IMR-90 (cell line): ENCODE measurements at regions not wholly inside any gene's neighbourhood (a gene's known extent, or its start where the extent isn't known, plus 50 kb on each side); places are given as distances from the start of the nearest gene placed in this dataset.

Experiments used
- ATAC-seq: fragments of 200-7000 bp; cut with Tn5 transposase; 2 replicates; pipeline ENCODE4 v1.9.1; 2020; ENCODE audit warnings: low read depth, mild to moderate bottlenecking, moderate library complexity
- BruUV-seq: library from RNA; stranded (reverse); fragments of 400-500 nt; replicated peaks from 2 replicates; lab custom pipeline; 2021; lab: Mats Ljungman, UMichigan
- CTCF ChIA-PET: fragments of 300-600 bp; formaldehyde crosslinking; extraction: SDS; loops from one replicate; lab custom pipeline; 2021; ENCODE audit warnings: antibody characterized with exemption; lab: Yijun Ruan, JAX
- POLR2A ChIA-PET: fragments of 300-600 bp; sonication (Branson Sonifier 250); formaldehyde crosslinking; loops from one replicate; lab custom pipeline; 2022; ENCODE audit warnings: antibody characterized with exemption; ENCODE audit not compliant: unreplicated experiment; lab: Charles Lee
- DNase-seq: peaks from one replicate; pipeline ENCODE4 v3.0.0; 2013
- H2AFZ ChIP-seq: replicated peaks from 2 replicates; pipeline ENCODE3; 2013; ENCODE audit warnings: low read length, mild to moderate bottlenecking; ENCODE audit not compliant: poor library complexity
- H2AK5ac ChIP-seq: 2 replicates; pipeline ENCODE4 v1.6.1; 2013; ENCODE audit warnings: low read depth, low read length, inconsistent platforms
- H2AK9ac ChIP-seq: replicated peaks from 2 replicates; pipeline ENCODE3; 2013; ENCODE audit warnings: mild to moderate bottlenecking, low read depth, low read length, moderate library complexity; ENCODE audit not compliant: poor library complexity
- H2BK120ac ChIP-seq: 2 replicates; pipeline ENCODE4 v1.6.1; 2013; ENCODE audit warnings: low read depth, low read length, inconsistent platforms
- H2BK15ac ChIP-seq: 3 replicates; pipeline ENCODE4 v1.6.1; 2013; ENCODE audit warnings: low read depth, low read length, inconsistent platforms
- H2BK20ac ChIP-seq: 2 replicates; pipeline ENCODE4 v1.6.1; 2013; ENCODE audit warnings: low read depth, mild to moderate bottlenecking, inconsistent platforms, low read length, moderate library complexity
- H2BK5ac ChIP-seq: 2 replicates; pipeline ENCODE4 v1.6.1; 2013; ENCODE audit warnings: mild to moderate bottlenecking, low read depth, low read length, inconsistent platforms; ENCODE audit not compliant: poor library complexity, severe bottlenecking
- H3K14ac ChIP-seq: replicated peaks from 2 replicates; pipeline ENCODE4 v1.6.1; 2013; ENCODE audit warnings: low read depth, low read length, inconsistent platforms
- H3K18ac ChIP-seq: 2 replicates; pipeline ENCODE4 v1.6.1; 2013; ENCODE audit warnings: low read depth, low read length, control low read depth
- H3K23ac ChIP-seq: 2 replicates; pipeline ENCODE4 v1.6.1; 2013; ENCODE audit warnings: low read depth, low read length, inconsistent platforms
- H3K27ac ChIP-seq: 2 replicates; pipeline ENCODE4 v1.5.1; 2013; ENCODE audit warnings: mild to moderate bottlenecking, control low read depth, low read length; ENCODE audit not compliant: insufficient read depth
- H3K27me3 ChIP-seq: 2 replicates; pipeline ENCODE4 v1.6.1; 2013; ENCODE audit warnings: low read length; ENCODE audit not compliant: control insufficient read depth, insufficient read depth
- H3K36me3 ChIP-seq: 2 replicates; pipeline ENCODE4 v1.6.1; 2013; ENCODE audit warnings: low read length, mixed read lengths; ENCODE audit not compliant: control insufficient read depth, insufficient read depth
- H3K4ac ChIP-seq: 2 replicates; pipeline ENCODE4 v1.6.1; 2013; ENCODE audit warnings: low read depth, low read length, inconsistent platforms
- H3K4me1 ChIP-seq: 2 replicates; pipeline ENCODE4 v1.6.1; 2013; ENCODE audit warnings: low read length, mixed read lengths; ENCODE audit not compliant: control insufficient read depth, insufficient read depth
- H3K4me2 ChIP-seq: 2 replicates; pipeline ENCODE4 v1.6.1; 2013; ENCODE audit warnings: low read depth, mild to moderate bottlenecking, control low read depth, low read length, moderate library complexity
- H3K4me3 ChIP-seq: 2 replicates; pipeline ENCODE4 v1.5.1; 2013; ENCODE audit warnings: low read depth, mild to moderate bottlenecking, control low read depth, low read length, moderate library complexity; ENCODE audit not compliant: insufficient read depth
- H3K56ac ChIP-seq: 2 replicates; pipeline ENCODE4 v1.6.1; 2013; ENCODE audit warnings: low read length, inconsistent platforms; ENCODE audit not compliant: insufficient read depth; ENCODE audit errors: extremely low read depth
- H3K79me1 ChIP-seq, 2 experiments: 2 replicates each; pipeline ENCODE4 v1.6.1; 2013; ENCODE audit warnings: low read length in 2 of 2, inconsistent platforms in 1 of 2, low read depth in 1 of 2
- H3K9ac ChIP-seq: 2 replicates; pipeline ENCODE4 v1.6.1; 2013; ENCODE audit warnings: low read depth, low read length, control low read depth
- H3K9me1 ChIP-seq: 2 replicates; pipeline ENCODE4 v1.6.1; 2013; ENCODE audit warnings: low read length, inconsistent platforms; ENCODE audit not compliant: insufficient read depth
- H3K9me3 ChIP-seq: 2 replicates; pipeline ENCODE4 v1.6.1; 2013; ENCODE audit warnings: low read length; ENCODE audit not compliant: control insufficient read depth, insufficient read depth
- H4K20me1 ChIP-seq: 2 replicates; pipeline ENCODE4 v1.6.1; 2013; ENCODE audit warnings: low read length, inconsistent platforms; ENCODE audit not compliant: insufficient read depth
- H4K5ac ChIP-seq: 2 replicates; pipeline ENCODE4 v1.6.1; 2013; ENCODE audit warnings: mild to moderate bottlenecking, low read depth, low read length, control low read depth
- H4K8ac ChIP-seq, 2 experiments: 2 replicates each; pipeline ENCODE4 v1.6.1; 2013; ENCODE audit warnings: low read depth in 2 of 2, low read length in 2 of 2, control low read depth in 1 of 2, inconsistent platforms in 1 of 2
- H4K91ac ChIP-seq: 2 replicates; pipeline ENCODE4 v1.6.1; 2013; ENCODE audit warnings: low read depth, low read length, inconsistent platforms; ENCODE audit not compliant: insufficient read depth
- BHLHE40 ChIP-seq: fragments of 150-350 bp; IDR thresholded peaks from 2 replicates; pipeline ENCODE4 v1.6.1; 2016; ENCODE audit warnings: mild to moderate bottlenecking, low read depth, low read length
- CHD1 ChIP-seq: IDR thresholded peaks from 2 replicates; pipeline ENCODE4 v1.6.1; 2012; ENCODE audit warnings: low read depth, low read length, improper control_type of control experiment
- CTCF ChIP-seq: conservative IDR thresholded peaks from 2 replicates; pipeline ENCODE4 v1.5.1; 2012; ENCODE audit warnings: mild to moderate bottlenecking, low read depth, low read length, improper control_type of control experiment
- ELK1 ChIP-seq: fragments of 150-350 bp; IDR thresholded peaks from 2 replicates; pipeline ENCODE4 v1.6.1; 2016; ENCODE audit warnings: low read depth, mild to moderate bottlenecking, low read length, moderate library complexity, borderline replicate concordance
- FOS ChIP-seq: fragments of 150-350 bp; IDR thresholded peaks from 2 replicates; pipeline ENCODE4 v1.6.1; 2016; ENCODE audit warnings: low read depth, low read length
- MAFK ChIP-seq: IDR thresholded peaks from 2 replicates; pipeline ENCODE4 v1.6.1; 2012; ENCODE audit warnings: low read depth, low read length, improper control_type of control experiment
- MAZ ChIP-seq: IDR thresholded peaks from 2 replicates; pipeline ENCODE4 v1.6.1; 2012; ENCODE audit warnings: low read depth, mild to moderate bottlenecking, low read length, improper control_type of control experiment, moderate library complexity, borderline replicate concordance
- POLR2A ChIP-seq: IDR thresholded peaks from 2 replicates; pipeline ENCODE4 v1.6.1; 2012; ENCODE audit warnings: mild to moderate bottlenecking, low read depth, low read length
- RAD21 ChIP-seq: IDR thresholded peaks from 2 replicates; pipeline ENCODE4 v1.6.1; 2012; ENCODE audit warnings: low read length, improper control_type of control experiment
- RCOR1 ChIP-seq: IDR thresholded peaks from 2 replicates; pipeline ENCODE4 v1.6.1; 2012; ENCODE audit warnings: mild to moderate bottlenecking, low read length, improper control_type of control experiment; ENCODE audit not compliant: insufficient replicate concordance
- RFX5 ChIP-seq: IDR thresholded peaks from 2 replicates; pipeline ENCODE4 v1.8.0; 2012; ENCODE audit warnings: low read depth, mild to moderate bottlenecking, low read length, moderate library complexity
- SMC3 ChIP-seq: fragments of 150-350 bp; IDR thresholded peaks from 2 replicates; pipeline ENCODE4 v1.6.1; 2016; ENCODE audit warnings: low read depth, mild to moderate bottlenecking, antibody characterized with exemption, low read length, moderate library complexity
- WGBS, 2 experiments: methylation state at CpG; one replicate each; pipeline versions ENCODE4 v1.1.5 to v1.1.7; 2013; ENCODE audit warnings: missing lambda C conversion rate in 2 of 2; ENCODE audit not compliant: insufficient read length in 1 of 2; ENCODE audit errors: extremely low coverage in 2 of 2; 5-methylcytosine and 5-hydroxymethylcytosine counted together
- dilution Hi-C: fragments of 300-500 bp; cut with HindIII; formaldehyde crosslinking; loops from one replicate; pipeline ENCODE4 v1.14.3; 2018; ENCODE audit warnings: low sequenced_read_pairs; ENCODE audit not compliant: unreplicated experiment
- in situ Hi-C: fragments of 300-500 bp; cut with MboI; formaldehyde crosslinking; loops from 3 replicates; pipeline ENCODE4 v1.14.3; 2019; ENCODE audit warnings: low sequenced_read_pairs, inconsistent platforms, mixed read lengths
- intact Hi-C: fragments of 100-400 bp; cut with micrococcal nuclease; formaldehyde crosslinking; loops from 2 replicates; pipeline ENCODE4 v1.10.0; 2022

DNA sequence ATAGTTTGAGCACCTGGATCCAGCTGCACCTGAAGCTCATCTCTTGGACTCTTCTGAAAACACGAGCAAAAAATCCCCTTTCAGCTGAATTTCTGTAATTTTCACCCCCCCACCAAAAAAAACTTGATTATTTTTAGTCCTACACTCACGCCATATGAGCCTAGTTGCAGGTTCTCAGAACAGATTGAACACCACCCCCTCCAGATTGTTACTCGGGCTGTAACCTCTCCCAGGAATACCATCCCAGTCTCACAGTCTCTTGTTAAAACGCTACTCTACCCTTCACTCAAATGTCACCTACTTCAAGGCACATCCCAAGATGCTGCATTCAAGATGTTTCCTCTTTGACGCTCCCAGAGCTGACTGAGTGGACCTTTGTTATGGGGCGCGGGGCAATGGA is 96.3 kb upstream of the PRDM11 start (continued):
- no peak for TF ChIP-seq SMC3
- no peak for TF ChIP-seq RAD21
- TF ChIP-seq CTCF, result no peak

GRCh38 chr11:45051621-45052020 is 94.8 kb upstream of the PRDM11 start:
- DNase-seq, result no peak
- no peaks in the 10 kb centered on the region for H3K9me3 ChIP-seq
- no peak overlapping the region for H2BK20ac ChIP-seq
- no peak overlapping the region for H2AFZ ChIP-seq
- H2BK15ac ChIP-seq, result no peak overlapping the region
- peaks cover 5% of the 10 kb centered on the region; the same call in 1 of the 2 replicates for H3K4me1 ChIP-seq
- no peak overlapping the region for H3K4me3 ChIP-seq
- dilution Hi-C loops (no loop called here), intact Hi-C loops (no loop called here), in situ Hi-C loops (no loop called here)
- no peaks in the 10 kb centered on the region for H3K36me3 ChIP-seq
- H2AK9ac ChIP-seq, result no peak overlapping the region
- H2BK120ac ChIP-seq, result no peak overlapping the region
- no peak overlapping the region for H2AK5ac ChIP-seq
- no peak overlapping the region for H3K27ac ChIP-seq
- no peak overlapping the region for H3K9ac ChIP-seq
- ChIA-PET CTCF (no interaction called here), POLR2A (no interaction called here)
- H3K27me3 ChIP-seq, result peaks cover 12% of the 10 kb centered on the region; the same call in 1 of the 2 replicates
- H3K4me2 ChIP-seq, result no peak overlapping the region
- no peak overlapping the region for H4K5ac ChIP-seq
- no peaks in the 10 kb centered on the region for H4K20me1 ChIP-seq
- no peak overlapping the region for H3K56ac ChIP-seq
- WGBS, 2 experiments, result 50% methylated on average over 2 of the region's 4 CpGs; no CpG with 5 or more reads in 1 of the 2 experiments
- H3K14ac ChIP-seq, result no peak overlapping the region
- no peaks in the 10 kb centered on the region for H3K79me1 ChIP-seq
- no peak for ATAC-seq
- H3K18ac ChIP-seq, result no peak overlapping the region
- BruUV-seq, result no TSS peak
- no peak overlapping the region for H4K91ac ChIP-seq
- no peak overlapping the region for H4K8ac ChIP-seq
- H3K23ac ChIP-seq, result no peak overlapping the region
- H2BK5ac ChIP-seq, result no peak overlapping the region
- 0 out of 2 replicates have a peak, but pooled peaks cover 3% of the 10 kb centered on the region for H3K9me1 ChIP-seq
- no peak overlapping the region for H3K4ac ChIP-seq
- TF ChIP-seq MAFK (no peak), RFX5 (no peak), CTCF (no peak), RAD21 (no peak), BHLHE40 (no peak), POLR2A (no peak), SMC3 (no peak), MAZ (no peak), RCOR1 (no peak), FOS (no peak), CHD1 (no peak), ELK1 (no peak)
